Colonic mucosa (tissue), 4 donors: ENCODE measurements at regions not wholly inside any gene's neighbourhood (a gene's known extent, or its start where the extent isn't known, plus 50 kb on each side); places are given as distances from the start of the nearest gene placed in this dataset.
"Not testable (repeated sequence)": the region's sequence is repeated elsewhere in the genome, so short reads cannot be mapped to it uniquely, and the experiment has no call there.

Experiments used
- DNase-seq: peaks from one replicate; pipeline ENCODE4 v3.0.0-alpha.2; 2020
- H3K27ac ChIP-seq: fragments of 200-600 bp; one replicate; pipeline ENCODE4 v1.8.0; 2021
- H3K27me3 ChIP-seq: fragments of 200-600 bp; one replicate; pipeline ENCODE4 v1.8.0; 2021
- H3K36me3 ChIP-seq: fragments of 200-600 bp; one replicate; pipeline ENCODE4 v1.8.0; 2021
- H3K4me1 ChIP-seq: fragments of 200-600 bp; one replicate; pipeline ENCODE4 v1.8.0; 2021; ENCODE audit warnings: mild to moderate bottlenecking
- H3K4me3 ChIP-seq: fragments of 200-600 bp; one replicate; pipeline ENCODE4 v1.8.0; 2021
- H3K9ac ChIP-seq, 2 donors: one replicate each; pipeline ENCODE4 v1.7.0; 2013; ENCODE audit warnings: control low read depth in 2 of 2, low read depth in 2 of 2, low read length in 2 of 2
- H3K9me3 ChIP-seq: fragments of 200-600 bp; one replicate; pipeline ENCODE4 v1.8.0; 2021
- intact Hi-C: fragments of 100-400 bp; cut with DNase I; formaldehyde crosslinking; loops from one replicate; pipeline ENCODE4 v1.14.1; 2022
- TF ChIP-seq, protein P1 (sequence below): fragments of 200-600 bp; IDR thresholded peaks from one replicate; pipeline ENCODE4 v1.8.0; 2022; ENCODE audit warnings: antibody characterized with exemption, mild to moderate bottlenecking
- donor health status: healthy.
- donor health status: DM: no; HTN: no; CAD: no.
- donor health status: DM: no; HTN: no; CAD: no.

DNA sequence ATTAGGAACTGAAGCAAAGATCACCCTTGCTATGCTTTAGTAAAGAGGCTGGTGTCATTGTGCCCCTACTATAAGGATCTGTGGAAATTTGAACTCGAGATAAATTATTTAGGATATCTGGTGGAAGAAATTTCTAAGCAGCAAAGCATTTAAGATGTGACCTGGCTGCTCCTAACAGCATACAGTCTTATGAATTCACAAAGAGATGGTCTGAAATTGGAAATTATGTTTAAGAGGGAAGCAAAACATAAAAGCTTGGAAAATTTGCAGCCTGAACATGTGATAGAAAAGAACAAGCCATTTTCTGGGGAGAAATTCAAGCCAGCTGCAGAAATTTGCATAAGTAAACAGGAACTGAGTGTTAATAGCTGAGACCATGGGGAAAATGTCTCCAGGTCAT is 223.7 kb downstream of the FBXO4 start:
- intact Hi-C loops = no loop called here
- TF ChIP-seq, protein P1, sequence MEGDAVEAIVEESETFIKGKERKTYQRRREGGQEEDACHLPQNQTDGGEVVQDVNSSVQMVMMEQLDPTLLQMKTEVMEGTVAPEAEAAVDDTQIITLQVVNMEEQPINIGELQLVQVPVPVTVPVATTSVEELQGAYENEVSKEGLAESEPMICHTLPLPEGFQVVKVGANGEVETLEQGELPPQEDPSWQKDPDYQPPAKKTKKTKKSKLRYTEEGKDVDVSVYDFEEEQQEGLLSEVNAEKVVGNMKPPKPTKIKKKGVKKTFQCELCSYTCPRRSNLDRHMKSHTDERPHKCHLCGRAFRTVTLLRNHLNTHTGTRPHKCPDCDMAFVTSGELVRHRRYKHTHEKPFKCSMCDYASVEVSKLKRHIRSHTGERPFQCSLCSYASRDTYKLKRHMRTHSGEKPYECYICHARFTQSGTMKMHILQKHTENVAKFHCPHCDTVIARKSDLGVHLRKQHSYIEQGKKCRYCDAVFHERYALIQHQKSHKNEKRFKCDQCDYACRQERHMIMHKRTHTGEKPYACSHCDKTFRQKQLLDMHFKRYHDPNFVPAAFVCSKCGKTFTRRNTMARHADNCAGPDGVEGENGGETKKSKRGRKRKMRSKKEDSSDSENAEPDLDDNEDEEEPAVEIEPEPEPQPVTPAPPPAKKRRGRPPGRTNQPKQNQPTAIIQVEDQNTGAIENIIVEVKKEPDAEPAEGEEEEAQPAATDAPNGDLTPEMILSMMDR = no peak
- H3K27me3 ChIP-seq = no peaks in the 10 kb centered on the region
- H3K9me3 ChIP-seq = no peaks in the 10 kb centered on the region
- H3K9ac ChIP-seq = no peak overlapping the region
- H3K4me3 ChIP-seq = no peak overlapping the region
- H3K27ac ChIP-seq = no peak overlapping the region
- DNase-seq = no peak
- H3K4me1 ChIP-seq = no peaks in the 10 kb centered on the region
- no peaks in the 10 kb centered on the region for H3K36me3 ChIP-seq

DNA sequence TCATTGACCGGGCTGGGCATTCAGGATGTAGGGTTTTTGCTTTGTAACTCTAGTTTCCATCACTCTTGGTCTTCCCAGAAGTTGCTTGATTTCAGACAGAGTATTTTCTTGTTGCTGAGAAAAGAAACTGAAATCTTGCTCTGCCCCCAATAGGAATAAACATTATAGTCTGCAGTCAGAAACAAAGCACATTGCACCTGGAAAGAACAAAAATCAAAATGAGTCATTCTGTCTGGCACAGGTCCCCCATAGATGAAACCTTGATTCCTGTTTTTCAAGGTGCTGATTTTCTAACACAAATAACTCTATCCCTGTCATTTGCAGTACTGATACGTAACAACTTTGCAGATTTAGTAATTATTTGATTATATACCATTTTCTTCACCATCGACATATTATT is 232.1 kb downstream of the FBXO4 start:
- Histone ChIP-seq H3K27me3 (no peaks in the 10 kb centered on the region), H3K36me3 (no peaks in the 10 kb centered on the region), H3K27ac (no peak overlapping the region), H3K4me3 (no peak overlapping the region), H3K4me1 (no peaks in the 10 kb centered on the region), H3K9ac (no peak overlapping the region), H3K9me3 (no peaks in the 10 kb centered on the region)
- TF ChIP-seq, protein P1 = no peak
- no peak for DNase-seq
- intact Hi-C loops = no loop called here

DNA sequence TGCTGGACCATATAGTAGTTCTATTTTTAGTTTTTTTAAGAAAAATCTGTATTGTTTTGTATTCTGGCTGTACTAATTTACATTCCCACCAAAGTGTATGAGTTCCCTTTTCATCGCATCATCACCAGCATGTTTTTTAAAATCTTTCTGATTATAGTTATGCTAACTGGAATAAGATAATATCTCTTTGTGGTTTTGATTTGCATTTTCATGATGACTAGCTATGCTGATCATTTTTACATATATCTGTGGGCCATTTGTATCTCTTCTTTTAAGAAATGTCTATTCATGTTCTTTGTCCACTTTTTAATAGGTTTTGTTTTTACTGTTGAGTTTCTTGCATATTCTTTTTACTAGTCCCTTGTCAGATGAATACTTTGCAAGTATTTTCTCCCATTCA is 238.0 kb downstream of the FBXO4 start:
- Histone ChIP-seq H3K27ac (no peak overlapping the region), H3K27me3 (no peaks in the 10 kb centered on the region), H3K4me3 (no peak overlapping the region), H3K9ac (no peak overlapping the region), H3K4me1 (no peaks in the 10 kb centered on the region), H3K9me3 (no peaks in the 10 kb centered on the region), H3K36me3 (no peaks in the 10 kb centered on the region)
- intact Hi-C loops = no loop called here
- TF ChIP-seq, protein P1 = no peak
- DNase-seq = no peak

DNA sequence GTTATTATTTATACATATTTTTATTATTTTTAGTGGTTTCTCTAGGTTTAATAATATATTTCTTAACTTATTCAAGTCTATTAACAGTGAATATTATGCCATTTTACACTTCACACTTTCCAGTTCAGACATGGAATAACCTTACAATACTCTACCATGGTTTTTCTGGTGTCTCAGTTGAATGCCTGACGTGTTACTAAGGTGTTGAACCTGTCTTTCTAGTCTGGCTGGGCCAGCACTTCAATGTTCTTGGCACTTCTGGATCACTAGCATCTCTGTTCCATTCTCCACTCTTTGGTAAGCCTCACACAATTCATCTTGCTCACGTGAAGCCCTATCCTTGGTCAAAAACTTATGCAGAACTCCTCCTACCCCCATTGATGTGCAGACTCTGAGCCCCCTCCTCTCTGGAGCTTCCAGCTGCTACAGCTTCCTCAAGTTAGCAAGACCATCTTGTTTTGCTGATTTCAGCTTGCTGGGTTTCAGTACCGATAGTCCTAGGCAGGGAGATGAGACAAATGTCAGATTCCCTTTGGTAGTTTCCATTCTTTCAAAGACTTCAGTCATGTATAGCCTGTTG is 243.1 kb downstream of the FBXO4 start:
- no peaks in the 10 kb centered on the region for H3K27me3 ChIP-seq
- H3K36me3 ChIP-seq = no peaks in the 10 kb centered on the region
- TF ChIP-seq, protein P1 = no peak
- DNase-seq = no peak
- H3K4me3 ChIP-seq = no peak overlapping the region
- no peak overlapping the region for H3K27ac ChIP-seq
- H3K4me1 ChIP-seq = no peaks in the 10 kb centered on the region
- H3K9me3 ChIP-seq = no peaks in the 10 kb centered on the region
- intact Hi-C loops = no loop called here
- no peak overlapping the region for H3K9ac ChIP-seq

DNA sequence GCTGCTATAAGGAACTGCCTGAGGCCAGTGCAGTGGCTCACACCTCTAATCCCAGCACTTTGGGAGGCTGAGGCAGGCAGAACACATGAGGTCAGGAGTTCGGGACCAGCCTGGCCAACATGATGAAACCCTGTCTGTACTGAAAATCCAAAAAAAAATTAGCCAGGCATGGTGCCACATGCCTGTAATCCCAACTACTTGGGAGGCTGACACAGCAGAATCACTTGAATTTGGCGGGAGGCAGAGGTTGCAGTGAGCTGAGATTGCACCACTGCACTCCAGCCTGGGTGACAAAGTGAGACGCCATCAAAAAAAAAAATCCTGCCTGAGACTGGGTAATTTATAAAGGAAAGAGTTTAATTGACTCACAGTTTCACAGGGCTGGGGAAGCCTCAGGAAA is 247.1 kb upstream of the GHR start:
- DNase-seq, H3K9me3 ChIP-seq, H3K9ac ChIP-seq, H3K36me3 ChIP-seq, H3K4me3 ChIP-seq, H3K4me1 ChIP-seq, H3K27ac ChIP-seq, H3K27me3 ChIP-seq, intact Hi-C loops: not testable (repeated sequence)

DNA sequence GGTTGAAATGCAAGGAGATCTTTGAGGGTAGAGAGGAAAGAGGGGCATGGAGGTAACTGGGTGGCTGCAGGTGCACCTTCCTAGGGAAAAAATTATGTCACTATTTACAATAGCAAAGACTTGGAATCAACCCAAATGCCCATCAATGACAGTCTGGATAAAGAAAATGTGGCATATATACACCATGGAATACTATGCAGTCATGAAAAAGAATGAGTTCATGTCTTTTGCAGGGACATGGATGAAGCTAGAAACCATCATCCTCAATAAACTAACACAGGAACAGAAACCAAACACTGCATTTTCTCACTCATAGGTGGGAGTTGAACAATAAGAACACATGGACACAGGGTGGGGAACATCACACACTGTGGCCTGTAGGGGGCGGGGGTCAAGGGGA is 243.4 kb upstream of the GHR start:
- H3K4me1 ChIP-seq, H3K36me3 ChIP-seq, H3K27me3 ChIP-seq, H3K4me3 ChIP-seq, H3K9ac ChIP-seq, H3K9me3 ChIP-seq, H3K27ac ChIP-seq, DNase-seq, intact Hi-C loops: not testable (repeated sequence)

DNA sequence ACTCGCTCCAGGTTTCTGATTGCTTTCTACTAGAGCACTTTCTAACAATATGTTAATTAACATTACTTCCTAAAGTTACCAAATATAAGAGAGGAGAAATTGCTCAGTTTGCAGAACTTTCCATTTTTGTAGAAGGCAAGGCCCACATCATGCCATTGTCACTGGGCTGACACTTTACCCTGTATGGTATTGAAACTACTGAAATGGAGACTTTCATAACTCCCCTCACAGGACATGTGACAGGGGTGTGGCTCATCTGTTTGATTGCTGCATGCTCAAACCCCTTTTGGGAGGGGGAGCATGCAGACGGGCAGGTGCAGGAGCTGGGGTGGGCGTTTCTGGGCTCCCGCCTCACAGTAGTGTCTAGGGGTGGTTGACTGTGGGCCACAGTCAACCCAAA is 206.3 kb upstream of the GHR start:
- no peak overlapping the region for H3K4me3 ChIP-seq
- intact Hi-C loops = no loop called here
- DNase-seq = no peak
- no peaks in the 10 kb centered on the region for H3K9me3 ChIP-seq
- no peak overlapping the region for H3K9ac ChIP-seq
- no peak overlapping the region for H3K27ac ChIP-seq
- TF ChIP-seq, protein P1 = no peak
- no peaks in the 10 kb centered on the region for H3K27me3 ChIP-seq
- no peaks in the 10 kb centered on the region for H3K36me3 ChIP-seq
- no peaks in the 10 kb centered on the region for H3K4me1 ChIP-seq
